Prostate gland (tissue), 2 donors: ENCODE measurements at regions not wholly inside any gene's neighbourhood (a gene's known extent, or its start where the extent isn't known, plus 50 kb on each side); places are given as distances from the start of the nearest gene placed in this dataset.
"Not testable (repeated sequence)": the region's sequence is repeated elsewhere in the genome, so short reads cannot be mapped to it uniquely, and the experiment has no call there.

Experiments used
- DNase-seq: peaks from one replicate; pipeline ENCODE4 v3.0.0-alpha.2; 2019; ENCODE audit warnings: low spot score
- H3K27ac ChIP-seq, 2 donors: fragments of 200-600 bp; sonication (generic); 2 replicates each; pipeline ENCODE4 v1.5.1; 2017 to 2019
- H3K27me3 ChIP-seq: fragments of 200-600 bp; sonication (generic); replicated peaks from 2 replicates; pipeline ENCODE4 v1.5.1; 2019; ENCODE audit not compliant: insufficient read depth
- H3K36me3 ChIP-seq, 2 donors: fragments of 200-600 bp; sonication (generic); 1 replicate in 1 of 2; 2 replicates in 1 of 2; pipeline versions ENCODE4 v1.5.1 to v1.8.1; 2017 to 2019
- H3K4me1 ChIP-seq: fragments of 200-600 bp; sonication (generic); replicated peaks from 2 replicates; pipeline ENCODE4 v1.5.1; 2019
- H3K4me3 ChIP-seq, 2 donors: fragments of 200-600 bp; sonication (generic); 2 replicates each; pipeline ENCODE4 v1.5.1; 2017 to 2019
- H3K9me3 ChIP-seq: fragments of 200-600 bp; sonication (generic); 2 replicates; pipeline ENCODE4 v1.5.1; 2017
- CTCF ChIP-seq, 4 experiments: fragments of 200-600 bp in 2 of 4; fragments of 450-650 bp in 2 of 4; sonication (generic) in 2 of 4; IDR thresholded peaks; 1 replicate in 3 of 4; 2 replicates in 1 of 4; pipeline ENCODE4 v1.5.1; 2016 to 2019; ENCODE audit warnings: antibody characterized with exemption in 4 of 4, mild to moderate bottlenecking in 2 of 4, moderate library complexity in 2 of 4
- POLR2A ChIP-seq: fragments of 450-650 bp; IDR thresholded peaks from one replicate; pipeline ENCODE4 v1.6.1; 2016; ENCODE audit warnings: antibody characterized with exemption, mild to moderate bottlenecking
- POLR2AphosphoS5 ChIP-seq: sonication (generic); formaldehyde crosslinking; IDR thresholded peaks from one replicate; pipeline ENCODE4 v1.6.1; 2017; ENCODE audit warnings: antibody characterized with exemption
- WGBS: methylation state at CpG from one replicate; pipeline ENCODE4 v1.1.5; 2018; 5-methylcytosine and 5-hydroxymethylcytosine counted together
- intact Hi-C: fragments of 100-400 bp; cut with DNase I; formaldehyde crosslinking; loops from one replicate; pipeline ENCODE4 v1.14.2; 2022

DNA sequence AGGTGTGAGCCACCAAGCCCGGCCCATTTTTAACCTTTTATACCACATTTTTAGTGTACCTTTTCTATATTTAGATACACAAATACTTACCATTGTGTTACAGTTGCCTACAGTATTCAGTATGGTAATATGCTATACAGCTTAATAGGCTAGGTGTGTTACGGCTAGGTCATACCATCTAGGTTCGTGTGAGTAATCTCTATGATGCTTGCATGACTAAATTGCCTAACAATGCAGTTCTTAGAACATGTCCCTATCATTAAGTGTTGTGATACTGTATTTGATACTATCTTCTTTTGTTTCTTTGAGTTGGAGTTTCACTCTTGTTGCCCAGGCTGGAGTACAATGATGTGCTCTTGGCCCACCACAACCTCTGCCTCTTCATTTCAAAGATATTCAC, 387.7 kb upstream of the SASH1 start:
- Histone ChIP-seq H3K27ac (no peak overlapping the region), H3K27me3 (no peaks in the 10 kb centered on the region), H3K4me1 (no peaks in the 10 kb centered on the region), H3K36me3 (no peaks in the 10 kb centered on the region), H3K4me3 (no peak overlapping the region), H3K9me3 (no peaks in the 10 kb centered on the region)
- intact Hi-C loops = no loop called here
- DNase-seq = no peak
- 94% methylated on average over 3 of the region's 3 CpGs for WGBS
- TF ChIP-seq POLR2AphosphoS5 = no peak
- no peak for TF ChIP-seq CTCF (IDR thresholded peaks at IDR 0.05)
- TF ChIP-seq POLR2A = no peak

DNA sequence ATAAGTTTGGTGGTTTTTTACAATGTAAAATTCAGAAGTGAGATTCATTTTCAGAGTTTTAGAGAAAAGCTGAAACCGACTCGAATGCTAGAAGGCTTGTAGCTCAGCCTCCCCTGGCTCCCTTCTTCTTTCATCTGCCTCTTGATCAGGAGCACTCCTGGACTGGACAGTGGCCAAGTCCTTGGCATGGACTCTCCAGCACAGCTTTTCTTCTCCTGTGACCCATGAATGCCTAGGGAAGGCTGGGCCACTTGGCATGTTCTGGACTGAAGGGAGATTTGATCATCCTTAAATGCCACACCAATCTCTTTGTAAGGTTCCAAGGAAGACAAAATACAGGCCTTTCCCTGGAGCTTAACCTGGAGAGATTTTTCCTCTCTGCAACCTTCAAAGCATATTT, 384.0 kb upstream of the SASH1 start:
- intact Hi-C loops = no loop called here
- Histone ChIP-seq H3K4me1 (no peaks in the 10 kb centered on the region), H3K9me3 (no peaks in the 10 kb centered on the region), H3K4me3 (no peak overlapping the region), H3K27me3 (no peaks in the 10 kb centered on the region), H3K36me3 (no peaks in the 10 kb centered on the region), H3K27ac (no peak overlapping the region)
- DNase-seq = peak; percentile 10
- TF ChIP-seq CTCF (IDR thresholded peaks at IDR 0.05) (no peak), POLR2A (no peak), POLR2AphosphoS5 (no peak)
- WGBS = 44% methylated on average over 2 of the region's 2 CpGs

DNA sequence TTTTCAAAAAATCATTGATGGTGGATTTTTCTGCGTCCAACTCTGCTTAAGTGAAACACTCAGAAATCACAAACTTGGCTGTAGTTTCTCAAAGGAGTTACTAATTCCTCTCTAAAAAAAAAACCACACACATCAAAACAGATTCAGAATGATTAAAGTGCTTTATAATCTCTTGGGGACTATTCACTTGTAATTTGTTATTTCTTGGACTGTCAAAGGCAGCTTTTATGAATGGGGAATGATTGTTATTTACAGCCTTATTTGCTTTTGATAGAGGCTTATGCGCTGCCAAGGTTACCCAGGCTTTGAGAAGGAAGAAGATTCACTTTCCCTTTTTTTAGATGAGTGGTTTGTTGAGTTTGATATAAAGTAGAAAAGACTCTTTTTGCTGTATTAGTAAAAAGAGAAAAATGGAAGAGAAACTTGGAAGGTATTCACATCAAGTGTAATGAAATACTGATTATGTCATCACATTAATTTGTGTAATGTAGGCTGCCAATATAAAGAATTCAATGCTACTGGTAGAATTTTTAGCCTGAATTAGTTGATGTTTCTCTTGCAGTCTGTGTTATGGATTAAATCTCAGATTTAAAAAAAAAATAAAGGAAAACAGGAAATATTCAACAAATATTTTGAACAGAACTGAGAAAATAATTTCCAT, 381.0 kb upstream of the SASH1 start:
- 26% methylated on average over 2 of the region's 2 CpGs for WGBS
- Histone ChIP-seq H3K4me3 (no peak overlapping the region), H3K4me1 (no peaks in the 10 kb centered on the region), H3K9me3 (no peaks in the 10 kb centered on the region), H3K27me3 (no peaks in the 10 kb centered on the region), H3K36me3 (no peaks in the 10 kb centered on the region), H3K27ac (no peak overlapping the region)
- intact Hi-C loops = no loop called here
- TF ChIP-seq POLR2A (no peak), CTCF (IDR thresholded peaks at IDR 0.05) (no peak), POLR2AphosphoS5 (no peak)
- DNase-seq = no peak

DNA sequence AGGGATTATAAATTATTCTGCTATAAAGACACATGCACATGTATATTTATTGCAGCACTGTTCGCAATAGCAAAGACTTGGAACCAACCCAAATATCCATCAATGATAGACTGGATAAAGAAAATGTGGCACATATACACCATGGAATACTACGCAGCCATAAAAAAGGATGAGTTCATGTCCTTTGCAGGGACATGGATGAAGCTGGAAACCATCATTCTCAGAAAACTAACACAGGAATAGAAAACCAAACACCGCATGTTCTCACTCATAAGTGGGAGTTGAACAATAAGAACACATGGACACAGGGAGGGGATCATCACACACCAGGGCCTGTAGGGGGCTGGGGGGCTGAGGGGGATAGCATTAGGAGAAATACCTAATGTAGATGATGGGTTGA, 377.2 kb upstream of the SASH1 start:
- intact Hi-C loops, H3K9me3 ChIP-seq, H3K4me3 ChIP-seq, DNase-seq, H3K27me3 ChIP-seq, H3K4me1 ChIP-seq, H3K27ac ChIP-seq, H3K36me3 ChIP-seq: not testable (repeated sequence)
- 99% methylated on average over 3 of the region's 3 CpGs for WGBS

GRCh38 chr6:147970970-147971369, 371.7 kb upstream of the SASH1 start:
- Histone ChIP-seq H3K27ac (no peak overlapping the region), H3K36me3 (no peaks in the 10 kb centered on the region), H3K9me3 (no peaks in the 10 kb centered on the region), H3K4me3 (no peak overlapping the region), H3K4me1 (no peaks in the 10 kb centered on the region), H3K27me3 (no peaks in the 10 kb centered on the region)
- TF ChIP-seq CTCF (IDR thresholded peaks at IDR 0.05) = no peak
- TF ChIP-seq POLR2A = no peak
- TF ChIP-seq POLR2AphosphoS5 = no peak
- DNase-seq = no peak
- 69% methylated on average over 1 of the region's 1 CpG for WGBS
- intact Hi-C loops = no loop called here
